H9 (cell line): ENCODE measurements at regions not wholly inside any gene's neighbourhood (a gene's known extent, or its start where the extent isn't known, plus 50 kb on each side); places are given as distances from the start of the nearest gene placed in this dataset.

Source experiments
- DNase-seq: peaks from one replicate; pipeline ENCODE4 v3.0.0-alpha.2; 2017
- H2AFZ ChIP-seq: one replicate; pipeline ENCODE4 v1.6.1; 2013; ENCODE audit warnings: mild to moderate bottlenecking, low read length, control low read depth, moderate library complexity
- H2AK5ac ChIP-seq: 2 replicates; pipeline ENCODE4 v1.6.1; 2013; ENCODE audit warnings: low read length, control low read depth, mixed read lengths; ENCODE audit not compliant: insufficient read length
- H2BK120ac ChIP-seq: one replicate; pipeline ENCODE4 v1.6.1; 2013; ENCODE audit warnings: low read depth, mild to moderate bottlenecking, low read length, control low read depth, inconsistent platforms; ENCODE audit not compliant: poor library complexity, severe bottlenecking
- H2BK12ac ChIP-seq: 2 replicates; pipeline ENCODE4 v1.6.1; 2013; ENCODE audit warnings: low read length, control low read depth, mixed read lengths, low read depth; ENCODE audit not compliant: insufficient read length
- H2BK15ac ChIP-seq: 2 replicates; pipeline ENCODE4 v1.6.1; 2013; ENCODE audit warnings: low read depth, low read length, control low read depth
- H2BK20ac ChIP-seq: one replicate; pipeline ENCODE4 v1.6.1; 2013; ENCODE audit warnings: low read depth, mild to moderate bottlenecking, low read length, control low read depth, inconsistent platforms; ENCODE audit not compliant: poor library complexity, severe bottlenecking
- H2BK5ac ChIP-seq: 2 replicates; pipeline ENCODE4 v1.6.1; 2013; ENCODE audit warnings: low read length, control low read depth, mixed read lengths; ENCODE audit not compliant: insufficient read length
- H3K14ac ChIP-seq: 2 replicates; pipeline ENCODE4 v1.6.1; 2013; ENCODE audit warnings: low read length, control low read depth; ENCODE audit not compliant: insufficient read depth
- H3K18ac ChIP-seq: 2 replicates; pipeline ENCODE4 v1.6.1; 2013; ENCODE audit warnings: low read depth, mild to moderate bottlenecking, mixed read lengths, low read length, control low read depth; ENCODE audit not compliant: insufficient read length
- H3K23ac ChIP-seq: 2 replicates; pipeline ENCODE4 v1.6.1; 2013; ENCODE audit warnings: low read length, control low read depth, mixed read lengths, low read depth; ENCODE audit not compliant: insufficient read length
- H3K23me2 ChIP-seq: 2 replicates; pipeline ENCODE4 v1.6.1; 2013; ENCODE audit warnings: low read depth, mild to moderate bottlenecking, mixed read lengths, low read length, control low read depth; ENCODE audit not compliant: insufficient read length, poor library complexity, severe bottlenecking
- H3K27ac ChIP-seq: 2 replicates; pipeline ENCODE4 v1.5.1; 2013; ENCODE audit warnings: low read length, control low read depth, mixed read lengths, low read depth; ENCODE audit not compliant: insufficient read length
- H3K27me3 ChIP-seq: 2 replicates; pipeline ENCODE4 v1.6.1; 2013; ENCODE audit warnings: low read length, control low read depth, inconsistent platforms; ENCODE audit not compliant: insufficient read depth
- H3K4ac ChIP-seq: 2 replicates; pipeline ENCODE4 v1.6.1; 2013; ENCODE audit warnings: low read depth, mild to moderate bottlenecking, control low read depth, inconsistent platforms, low read length, moderate library complexity
- H3K4me1 ChIP-seq: 2 replicates; pipeline ENCODE4 v1.6.1; 2013; ENCODE audit warnings: low read length, control low read depth, inconsistent platforms; ENCODE audit not compliant: insufficient read depth
- H3K4me2 ChIP-seq: 2 replicates; pipeline ENCODE4 v1.6.1; 2013; ENCODE audit warnings: low read length, control low read depth, mixed read lengths; ENCODE audit not compliant: insufficient read length, insufficient read depth
- H3K56ac ChIP-seq: 2 replicates; pipeline ENCODE4 v1.6.1; 2013; ENCODE audit warnings: low read depth, mild to moderate bottlenecking, mixed read lengths, low read length, control low read depth; ENCODE audit not compliant: insufficient read length
- H3K79me1 ChIP-seq: 2 replicates; pipeline ENCODE4 v1.6.1; 2013; ENCODE audit warnings: low read depth, mild to moderate bottlenecking, moderate library complexity, low read length, control low read depth, inconsistent platforms; ENCODE audit not compliant: insufficient read depth, poor library complexity, severe bottlenecking
- H3K79me2 ChIP-seq: 2 replicates; pipeline ENCODE4 v1.6.1; 2013; ENCODE audit warnings: low read length, control low read depth, inconsistent platforms; ENCODE audit not compliant: insufficient read depth
- H3K9ac ChIP-seq: 2 replicates; pipeline ENCODE4 v1.6.1; 2013; ENCODE audit warnings: low read length, control low read depth, mixed read lengths; ENCODE audit not compliant: insufficient read length; ENCODE audit errors: extremely low read depth
- H3K9me3 ChIP-seq: one replicate; pipeline ENCODE4 v1.6.1; 2013; ENCODE audit warnings: low read depth, low read length, inconsistent platforms; ENCODE audit not compliant: control insufficient read depth
- H3T11ph ChIP-seq: one replicate; pipeline ENCODE4 v1.6.1; 2013; ENCODE audit warnings: mild to moderate bottlenecking, low read length, control low read depth, inconsistent platforms
- H4K20me1 ChIP-seq: one replicate; pipeline ENCODE4 v1.6.1; 2013; ENCODE audit not compliant: control insufficient read depth, insufficient read length, insufficient read depth
- H4K5ac ChIP-seq: 2 replicates; pipeline ENCODE4 v1.6.1; 2013; ENCODE audit warnings: low read depth, mild to moderate bottlenecking, mixed read lengths, low read length, control low read depth; ENCODE audit not compliant: insufficient read length
- H4K8ac ChIP-seq: replicated peaks from 2 replicates; pipeline ENCODE4 v1.6.1; 2013; ENCODE audit warnings: low read length, control low read depth, mixed read lengths, low read depth; ENCODE audit not compliant: insufficient read length
- H4K91ac ChIP-seq: 2 replicates; pipeline ENCODE4 v1.6.1; 2013; ENCODE audit warnings: low read depth, mild to moderate bottlenecking, moderate library complexity, mixed read lengths, low read length, control low read depth; ENCODE audit not compliant: insufficient read length
- H3K27ac Mint-ChIP-seq, 3 experiments: 2 replicates in 2 of 3; 3 replicates in 1 of 3; pipeline ENCODE4 v1.8.0; 2020 to 2021; ENCODE audit warnings: mixed read lengths in 3 of 3, mild to moderate bottlenecking in 1 of 3, moderate library complexity in 1 of 3
- H3K27me3 Mint-ChIP-seq: 2 replicates; pipeline ENCODE4 v1.8.0; 2021; ENCODE audit warnings: low read depth, mild to moderate bottlenecking, moderate library complexity, mixed read lengths
- H3K36me3 Mint-ChIP-seq, 3 experiments: 2 replicates in 2 of 3; 3 replicates in 1 of 3; pipeline ENCODE4 v1.8.0; 2020 to 2021; ENCODE audit warnings: low read depth in 3 of 3, mixed read lengths in 3 of 3; ENCODE audit not compliant: insufficient read depth in 1 of 3
- H3K4me1 Mint-ChIP-seq, 2 experiments: 2 replicates each; pipeline ENCODE4 v1.8.0; 2020; ENCODE audit warnings: mixed read lengths in 2 of 2
- H3K4me3 Mint-ChIP-seq, 2 experiments: 2 replicates in 1 of 2; 3 replicates in 1 of 2; pipeline ENCODE4 v1.8.0; 2020 to 2021; ENCODE audit warnings: mild to moderate bottlenecking in 2 of 2, mixed read lengths in 2 of 2, moderate library complexity in 1 of 2
- H3K9me3 Mint-ChIP-seq, 2 experiments: 2 replicates in 1 of 2; 3 replicates in 1 of 2; pipeline ENCODE4 v1.8.0; 2020; ENCODE audit warnings: mild to moderate bottlenecking in 2 of 2, mixed read lengths in 2 of 2, moderate library complexity in 1 of 2
- CTCF ChIP-seq: fragments of 200-600 bp; sonication (generic); conservative IDR thresholded peaks from 3 replicates; pipeline ENCODE4 v1.8.0; 2021; ENCODE audit warnings: antibody characterized with exemption, mild to moderate bottlenecking
- WGBS: extraction: QIAGEN DNeasy Blood & Tissue Kit; methylation state at CpG from one replicate; pipeline ENCODE4 v1.1.7; 2013; ENCODE audit warnings: missing lambda C conversion rate, low lambda C conversion rate, mixed read lengths; ENCODE audit not compliant: insufficient read length; ENCODE audit errors: extremely low coverage; 5-methylcytosine and 5-hydroxymethylcytosine counted together

DNA sequence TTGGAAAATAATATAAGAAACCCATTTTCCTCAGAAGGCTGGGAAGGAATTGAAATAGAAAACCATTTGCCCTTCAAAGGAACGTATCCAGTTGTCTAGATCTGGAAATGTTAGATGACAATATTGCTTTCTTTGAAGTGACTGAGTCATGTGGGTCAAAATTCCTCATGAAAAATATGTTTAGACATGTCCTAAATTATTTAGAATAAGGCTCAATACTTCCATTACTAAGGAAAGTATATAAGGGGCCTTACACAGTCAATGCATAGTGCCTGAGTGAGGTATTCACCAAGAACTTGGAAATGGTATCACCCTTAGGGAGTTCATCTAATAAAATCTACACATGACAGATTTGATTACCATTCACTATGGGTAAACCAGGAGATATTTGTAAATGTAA lies 619.8 kb upstream of the KCNMB2 start:
- H4K20me1 ChIP-seq = no peaks in the 10 kb centered on the region
- no peak overlapping the region for H4K8ac ChIP-seq
- H3K79me1 ChIP-seq = no peaks in the 10 kb centered on the region
- no peak overlapping the region for H3K9ac ChIP-seq
- Mint-ChIP-seq H3K4me3 (no peak overlapping the region), H3K27me3 (no peaks in the 10 kb centered on the region), H3K27ac (no peak overlapping the region), H3K9me3 (peaks cover 7% of the 10 kb centered on the region in 2 experiments; a peak in 3 of 5 replicates), H3K4me1 (peaks cover 6 to 7% of the 10 kb centered on the region in 2 experiments; a peak in 3 of 4 replicates), H3K36me3 (peaks cover 0 to 5% (median 0%) of the 10 kb centered on the region in 3 experiments; a peak in 1 of 7 replicates)
- no peak overlapping the region for H3T11ph ChIP-seq
- no peaks in the 10 kb centered on the region for H3K23me2 ChIP-seq
- H2BK5ac ChIP-seq = no peak overlapping the region
- H4K5ac ChIP-seq = no peak overlapping the region
- WGBS = no CpG with 5 or more reads among the region's 1 CpG
- H3K18ac ChIP-seq = no peak overlapping the region
- no peak overlapping the region for H2BK20ac ChIP-seq
- H2BK15ac ChIP-seq = no peak overlapping the region
- no peak overlapping the region for H2AK5ac ChIP-seq
- no peak overlapping the region for H4K91ac ChIP-seq
- H3K27ac ChIP-seq = no peak overlapping the region
- H3K79me2 ChIP-seq = no peaks in the 10 kb centered on the region
- H3K14ac ChIP-seq = no peak overlapping the region
- H3K9me3 ChIP-seq = no peaks in the 10 kb centered on the region
- no peak overlapping the region for H3K4me2 ChIP-seq
- no peak overlapping the region for H2BK120ac ChIP-seq
- no peak overlapping the region for H2BK12ac ChIP-seq
- H3K4me1 ChIP-seq = no peaks in the 10 kb centered on the region
- DNase-seq = no peak
- no peak overlapping the region for H3K4ac ChIP-seq
- no peak overlapping the region for H3K56ac ChIP-seq
- no peak overlapping the region for H2AFZ ChIP-seq
- TF ChIP-seq CTCF = no peak
- H3K27me3 ChIP-seq = no peaks in the 10 kb centered on the region
- H3K23ac ChIP-seq = no peak overlapping the region
